ENCODE measurements at regions not wholly inside any gene's neighbourhood (a gene's known extent, or its start where the extent isn't known, plus 50 kb on each side); places are given as distances from the start of the nearest gene placed in this dataset.

DNA sequence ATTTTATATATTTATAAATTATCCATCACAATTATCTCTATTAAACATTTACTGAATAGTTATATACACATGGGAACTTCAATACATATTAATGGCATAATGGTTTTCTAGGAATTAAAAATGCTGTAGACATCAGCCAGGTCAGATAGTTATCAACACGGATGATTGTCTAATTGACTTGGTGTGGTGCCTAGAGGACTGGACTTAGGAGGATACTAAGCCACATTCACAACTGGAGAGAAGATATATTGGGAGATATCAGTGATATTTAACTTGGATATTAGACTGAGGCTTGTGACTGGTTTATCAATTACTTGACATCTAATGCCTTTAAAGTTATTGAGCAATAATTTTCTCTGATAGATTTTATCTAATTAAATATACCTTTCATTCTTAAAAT is 794.5 kb upstream of the ANO3 start:
- TF ChIP-seq, protein P1, sequence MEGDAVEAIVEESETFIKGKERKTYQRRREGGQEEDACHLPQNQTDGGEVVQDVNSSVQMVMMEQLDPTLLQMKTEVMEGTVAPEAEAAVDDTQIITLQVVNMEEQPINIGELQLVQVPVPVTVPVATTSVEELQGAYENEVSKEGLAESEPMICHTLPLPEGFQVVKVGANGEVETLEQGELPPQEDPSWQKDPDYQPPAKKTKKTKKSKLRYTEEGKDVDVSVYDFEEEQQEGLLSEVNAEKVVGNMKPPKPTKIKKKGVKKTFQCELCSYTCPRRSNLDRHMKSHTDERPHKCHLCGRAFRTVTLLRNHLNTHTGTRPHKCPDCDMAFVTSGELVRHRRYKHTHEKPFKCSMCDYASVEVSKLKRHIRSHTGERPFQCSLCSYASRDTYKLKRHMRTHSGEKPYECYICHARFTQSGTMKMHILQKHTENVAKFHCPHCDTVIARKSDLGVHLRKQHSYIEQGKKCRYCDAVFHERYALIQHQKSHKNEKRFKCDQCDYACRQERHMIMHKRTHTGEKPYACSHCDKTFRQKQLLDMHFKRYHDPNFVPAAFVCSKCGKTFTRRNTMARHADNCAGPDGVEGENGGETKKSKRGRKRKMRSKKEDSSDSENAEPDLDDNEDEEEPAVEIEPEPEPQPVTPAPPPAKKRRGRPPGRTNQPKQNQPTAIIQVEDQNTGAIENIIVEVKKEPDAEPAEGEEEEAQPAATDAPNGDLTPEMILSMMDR (IDR thresholded peaks at IDR 0.05) = no peak
- no peak for TF ChIP-seq POLR2A (IDR thresholded peaks at IDR 0.05)
